ENCODE measurements at regions not wholly inside any gene's neighbourhood (a gene's known extent, or its start where the extent isn't known, plus 50 kb on each side); places are given as distances from the start of the nearest gene placed in this dataset.
"Not testable (repeated sequence)": the region's sequence is repeated elsewhere in the genome, so short reads cannot be mapped to it uniquely, and the experiment has no call there.

DNA sequence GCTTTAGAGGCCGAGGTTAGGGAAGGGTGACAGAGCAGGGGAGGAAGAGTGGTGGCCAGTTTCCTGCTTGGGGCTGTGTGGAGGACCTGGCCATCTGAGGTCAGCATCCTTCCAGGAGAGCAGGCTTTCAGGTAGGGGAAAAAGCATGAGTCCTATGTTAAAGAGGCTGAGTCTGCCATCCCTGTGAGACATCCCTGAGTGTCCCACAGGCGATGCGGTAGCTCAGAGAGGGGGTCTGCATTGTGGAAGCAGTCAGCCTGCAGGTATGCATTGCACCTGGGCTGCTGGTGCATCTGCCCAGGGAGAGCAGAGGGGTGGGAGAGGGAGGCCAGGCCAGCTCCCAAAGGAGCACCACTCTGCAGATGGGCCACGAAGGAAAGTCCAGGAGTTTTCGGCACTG is 282.1 kb upstream of the ZNF32 start:
- DNase-seq (ENCODE audit: low read depth), result peak; percentile 11

DNA sequence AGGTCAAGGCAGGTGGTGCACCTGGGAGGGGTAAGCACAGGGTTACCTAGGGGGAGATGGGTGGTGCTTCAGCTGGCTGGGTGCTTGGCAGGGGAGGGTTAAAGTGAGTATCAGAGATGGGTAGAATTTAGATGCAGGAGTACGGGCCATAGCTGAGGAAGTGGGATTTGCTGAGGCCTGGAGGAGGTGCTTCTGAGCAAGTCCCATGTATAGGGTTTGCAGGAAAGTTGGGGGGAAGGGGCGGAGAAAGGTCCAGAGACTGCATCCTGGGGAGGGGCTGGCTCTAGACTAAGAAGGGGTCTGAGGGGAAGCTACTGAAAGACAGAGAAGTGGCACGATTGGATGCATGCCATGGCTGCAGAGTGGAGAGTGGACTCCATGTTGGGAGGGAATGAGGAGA is 281.6 kb upstream of the ZNF32 start:
- DNase-seq (ENCODE audit: low read depth), result no peak

DNA sequence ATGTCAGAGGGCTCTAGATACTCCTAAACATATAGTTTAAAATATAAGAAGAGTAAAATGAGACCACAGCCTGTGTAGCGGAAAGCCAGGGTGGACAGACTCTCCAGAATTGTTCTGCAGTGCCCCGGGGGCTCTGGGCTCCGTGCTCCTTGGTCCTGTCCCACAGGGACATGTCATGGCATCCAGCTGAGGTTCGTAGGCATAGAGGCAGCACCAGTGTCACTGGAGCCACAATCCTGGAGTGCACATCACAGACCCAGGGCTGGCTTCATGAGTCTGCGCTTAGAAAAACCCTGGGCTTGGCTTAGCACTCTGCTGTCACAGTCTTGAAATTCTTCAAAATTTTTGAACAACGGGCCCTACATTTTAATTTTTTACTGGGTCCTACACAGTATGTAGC is 280.4 kb upstream of the ZNF32 start:
- DNase-seq (ENCODE audit: low read depth), result no peak

DNA sequence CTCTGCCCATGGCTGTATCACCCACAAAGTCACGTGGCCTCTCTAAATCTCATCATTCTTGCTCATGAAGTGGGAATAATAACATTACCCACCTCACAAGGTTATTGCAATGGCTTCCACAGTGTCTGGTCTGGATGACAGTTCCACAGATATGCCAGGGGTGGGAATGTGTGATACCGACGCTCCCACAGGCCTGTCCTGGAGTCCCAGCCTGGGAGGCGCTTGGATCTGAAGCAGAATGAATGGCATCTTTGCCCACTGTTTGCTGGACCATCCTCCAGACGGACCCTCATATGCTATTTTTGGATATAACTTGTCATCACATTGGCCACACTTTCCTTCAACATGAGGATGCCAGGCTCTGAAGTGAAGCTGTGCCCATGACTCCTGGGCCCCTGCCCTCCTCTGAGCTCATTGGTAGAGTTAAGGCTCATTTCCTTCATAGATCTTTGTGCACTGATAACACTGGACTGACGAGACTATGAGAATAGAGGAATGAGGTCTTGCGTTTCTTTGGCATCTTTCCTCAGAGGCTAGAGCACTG is 279.8 kb upstream of the ZNF32 start:
- DNase-seq (ENCODE audit: low read depth), result no peak

DNA sequence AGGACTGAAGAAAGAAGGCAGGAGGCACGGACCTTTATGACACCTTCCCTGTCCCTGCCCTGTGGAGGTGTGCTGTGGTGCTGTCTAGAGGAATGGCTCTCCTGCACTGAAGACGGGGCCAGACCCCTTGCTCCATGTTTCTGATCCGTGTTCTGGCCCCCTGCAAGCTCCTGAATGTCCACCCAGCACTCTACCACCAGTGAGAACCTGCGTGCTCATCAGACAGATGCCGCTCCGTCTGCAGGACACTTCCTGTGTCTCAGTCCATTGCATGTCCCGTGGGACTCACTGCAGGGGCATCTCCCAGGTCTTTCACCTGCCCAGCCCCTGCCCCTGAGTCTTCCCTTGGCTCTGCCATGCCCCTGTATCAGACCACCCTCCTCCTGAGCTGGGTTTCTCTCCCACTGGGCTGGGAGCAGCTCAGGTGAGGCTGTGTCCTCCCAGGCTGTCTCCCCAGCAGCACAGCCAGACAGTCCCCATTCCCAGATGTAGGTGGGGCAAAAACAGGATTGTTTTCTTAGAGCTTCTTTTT is 278.3 kb upstream of the ZNF32 start:
- no peak for DNase-seq (ENCODE audit: low read depth)

DNA sequence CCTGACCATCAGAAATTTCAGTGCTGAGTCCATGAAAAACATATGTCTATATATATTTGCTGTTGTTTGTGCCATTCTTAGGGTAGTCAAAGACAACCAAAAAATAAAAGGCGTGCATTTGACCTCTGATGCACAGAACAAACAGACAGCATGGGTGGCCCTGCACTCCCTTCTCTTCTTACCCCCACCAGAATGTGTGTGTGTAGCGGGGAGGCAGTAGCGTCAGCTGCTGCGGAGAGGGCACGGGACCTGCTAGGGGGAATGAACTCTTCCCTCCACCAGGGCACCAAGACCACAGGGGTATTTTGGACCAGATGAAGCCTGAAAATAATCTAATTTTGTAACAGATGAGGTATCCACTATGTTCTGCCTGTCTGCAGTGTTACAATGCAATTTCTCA is 277.7 kb upstream of the ZNF32 start:
- DNase-seq (ENCODE audit: low read depth), result no peak

DNA sequence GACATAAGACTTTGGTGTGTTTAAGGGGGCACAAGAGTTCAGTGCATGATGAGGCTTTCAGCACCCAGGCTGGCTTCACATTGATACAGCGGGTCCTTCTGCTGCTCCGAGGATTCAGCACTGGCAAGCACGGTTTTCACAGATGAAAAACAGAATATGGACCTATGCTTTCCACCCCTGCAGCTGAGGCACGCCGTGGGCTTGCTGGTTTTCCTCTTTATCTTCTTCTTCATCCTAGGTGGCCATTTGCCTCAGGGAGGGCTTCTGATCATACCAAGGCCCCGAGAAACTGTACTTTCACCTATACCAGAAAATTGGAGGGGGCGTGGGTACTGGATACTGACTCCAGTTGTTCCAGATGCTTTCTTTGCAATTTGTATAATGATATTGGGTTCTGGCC is 277.1 kb upstream of the ZNF32 start:
- DNase-seq (ENCODE audit: low read depth), result no peak

DNA sequence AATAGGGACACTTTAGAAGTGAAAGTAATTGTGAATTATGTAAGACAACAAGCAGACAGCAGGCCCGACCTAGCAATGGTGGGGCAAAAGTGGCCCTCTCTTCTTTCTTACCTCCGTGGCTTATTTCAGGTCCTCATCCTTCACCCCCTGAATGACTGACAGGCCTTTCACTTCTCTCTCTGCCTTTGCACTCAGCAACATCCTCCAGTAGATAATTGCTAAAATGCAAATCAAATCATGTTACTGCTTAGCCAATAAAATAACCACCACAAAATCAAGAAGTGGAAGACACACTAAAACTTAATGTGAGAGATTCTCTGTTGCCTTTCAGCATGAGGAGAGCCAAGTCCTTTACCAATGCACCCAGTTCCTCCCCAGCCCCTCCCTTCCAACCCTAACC is 274.6 kb upstream of the ZNF32 start:
- DNase-seq (ENCODE audit: low read depth), result no peak

DNA sequence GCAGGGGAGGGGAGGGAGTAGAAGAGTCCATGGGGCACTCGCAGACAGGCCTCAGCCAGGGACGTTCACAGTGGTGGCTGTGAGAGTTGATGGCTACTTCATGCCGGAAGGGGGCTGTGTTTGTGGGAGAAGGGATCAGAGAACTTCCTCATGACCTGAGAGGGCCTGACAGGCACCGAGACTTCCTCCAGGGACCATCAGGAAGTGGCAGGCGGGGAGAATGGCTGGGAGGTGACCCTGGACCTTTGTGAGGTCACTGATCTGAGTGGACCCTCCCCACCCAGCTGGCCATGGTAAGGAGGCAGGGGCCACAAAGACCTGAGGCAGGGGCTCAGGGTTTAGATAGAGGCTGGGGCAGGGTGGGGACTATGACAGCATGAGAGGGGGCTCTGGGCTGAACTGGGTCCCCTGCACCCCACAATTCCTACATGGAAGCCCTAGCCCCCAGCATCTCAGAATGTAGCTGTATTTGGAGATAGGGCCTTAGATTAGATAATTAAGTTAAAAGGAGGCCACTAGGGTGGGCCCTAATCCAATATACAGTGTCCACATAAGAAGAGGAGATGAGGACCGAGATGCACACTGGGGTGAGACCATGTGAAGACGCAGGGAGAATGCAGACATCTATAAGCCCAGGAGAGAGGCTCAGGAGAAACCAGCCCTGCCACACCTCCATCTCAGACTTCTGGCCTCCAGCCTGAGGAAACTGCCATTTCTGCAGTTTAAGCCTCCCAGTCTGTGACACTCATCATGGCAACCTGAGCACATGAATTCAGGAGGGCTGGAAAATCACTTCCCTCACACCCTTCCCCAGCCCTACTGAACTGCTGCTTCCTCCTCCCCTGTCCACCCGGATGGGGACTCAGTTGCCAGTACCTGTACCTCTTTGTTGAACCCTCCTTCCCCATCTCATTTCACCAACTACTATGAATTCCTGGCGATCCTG is 273.9 kb upstream of the ZNF32 start:
- no peak for DNase-seq (ENCODE audit: low read depth)

DNA sequence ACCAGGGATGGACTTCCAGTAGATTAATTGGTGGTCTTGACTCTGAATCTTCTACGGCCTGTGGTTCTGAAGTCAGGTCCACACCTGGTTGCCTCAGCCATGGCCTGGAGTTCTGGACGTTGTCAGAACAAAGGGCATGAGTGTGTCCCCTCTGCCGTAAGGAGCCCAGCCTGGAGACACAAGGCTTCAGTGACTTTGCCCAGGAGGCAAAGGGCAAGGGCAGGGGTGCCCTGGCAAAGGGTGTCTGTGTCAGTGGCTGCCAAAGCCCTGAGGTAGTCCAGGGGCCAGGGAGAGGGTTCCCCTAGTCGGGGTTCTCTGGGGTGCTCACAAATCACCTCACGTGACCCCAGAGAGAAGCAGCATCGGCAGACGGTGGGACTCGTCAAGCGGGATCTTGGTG is 273.2 kb upstream of the ZNF32 start:
- no peak for DNase-seq (ENCODE audit: low read depth)

DNA sequence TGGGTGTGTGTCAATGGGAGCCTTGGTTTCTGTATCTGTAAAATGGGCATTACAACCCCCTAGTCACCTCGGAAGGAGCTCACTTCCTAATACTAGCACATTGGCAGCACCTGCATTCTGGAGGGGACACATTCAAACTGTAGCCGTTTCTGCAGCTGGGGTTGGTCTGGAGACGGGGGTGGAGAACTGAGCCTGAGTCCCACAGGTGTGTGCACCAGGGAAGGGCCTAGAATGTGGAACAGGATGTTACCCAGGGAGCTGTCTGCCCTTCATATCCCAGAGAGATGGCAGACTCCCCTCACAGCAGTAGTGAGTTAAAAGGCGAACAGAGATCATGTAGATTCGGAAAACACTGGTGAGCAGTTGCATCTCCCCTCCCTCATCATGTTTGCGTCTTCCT is 272.8 kb upstream of the ZNF32 start:
- no peak for DNase-seq (ENCODE audit: low read depth)

DNA sequence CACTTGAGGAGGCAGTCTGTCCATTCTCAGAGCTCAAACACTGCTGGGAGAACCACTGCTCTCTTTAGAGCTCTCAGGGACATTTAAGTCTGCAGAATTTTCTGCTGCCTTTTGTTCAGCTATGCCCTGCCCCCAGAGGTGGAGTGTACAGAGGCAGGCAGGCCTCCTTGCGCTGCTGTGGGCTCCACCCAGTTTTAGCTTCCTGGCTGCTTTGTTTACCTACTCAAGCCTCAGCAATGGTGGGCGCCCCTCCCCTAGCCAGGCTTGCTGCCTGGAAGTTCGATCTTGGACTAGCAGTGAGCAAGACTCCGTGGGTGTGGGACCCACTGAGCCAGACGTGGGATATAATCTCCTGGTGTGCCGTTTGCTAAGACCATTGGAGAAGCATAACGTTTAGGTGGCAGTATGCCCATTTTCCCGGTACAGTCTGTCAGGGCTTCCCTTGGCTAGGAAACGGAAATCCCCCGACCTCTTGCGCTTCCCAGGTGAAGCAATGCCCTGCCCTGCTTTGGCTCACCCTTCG is 271.6 kb upstream of the ZNF32 start:
- not testable (repeated sequence) for DNase-seq (ENCODE audit: low read depth)

DNA sequence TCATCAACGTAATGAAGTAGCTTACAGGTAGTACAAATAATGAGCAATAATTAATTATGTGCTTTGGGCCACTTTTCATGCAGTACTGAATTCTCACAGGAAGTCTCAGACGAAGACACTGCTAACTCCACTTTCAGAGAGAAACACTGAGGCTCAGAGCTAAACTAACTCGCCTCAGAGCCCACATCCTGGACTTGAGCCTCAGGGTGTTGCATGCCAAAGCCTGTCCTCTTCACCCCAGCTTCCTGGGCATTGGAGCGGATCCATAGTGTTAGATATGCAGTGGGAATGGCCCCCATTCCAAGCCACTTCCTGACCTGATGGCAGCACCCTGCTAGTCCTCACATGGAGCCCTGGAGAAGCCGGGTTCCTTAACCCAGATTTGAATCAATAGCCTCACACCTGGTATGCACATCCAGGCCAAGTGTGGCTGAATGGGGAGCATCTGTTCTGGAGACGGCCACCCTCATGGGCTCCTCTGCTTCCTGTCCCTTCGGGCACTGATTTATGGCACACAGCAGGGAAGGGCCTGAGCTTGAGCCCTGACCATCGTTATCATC is 265.1 kb upstream of the ZNF32 start:
- DNase-seq (ENCODE audit: low read depth), result peak; percentile 38

DNA sequence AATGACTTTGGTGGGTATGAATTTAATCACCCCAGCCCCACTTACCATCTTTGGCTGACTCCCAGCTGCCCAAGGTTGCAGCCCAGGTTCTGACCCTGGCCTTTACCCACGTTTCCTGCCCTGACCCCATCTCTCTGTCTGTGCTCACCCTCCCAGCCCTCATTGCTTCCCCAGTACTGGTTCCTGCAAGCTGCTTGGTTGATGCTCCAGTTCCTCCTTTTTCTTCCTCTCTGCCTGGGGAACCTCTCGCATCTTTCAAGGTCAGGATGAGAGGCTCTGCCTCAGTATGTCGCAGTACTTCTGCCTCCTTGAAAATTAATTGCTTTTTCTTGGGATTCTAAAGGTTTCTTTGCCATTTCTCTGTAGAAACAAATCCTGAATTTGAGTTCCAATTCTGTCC is 263.8 kb upstream of the ZNF32 start:
- DNase-seq (ENCODE audit: low read depth), result no peak

DNA sequence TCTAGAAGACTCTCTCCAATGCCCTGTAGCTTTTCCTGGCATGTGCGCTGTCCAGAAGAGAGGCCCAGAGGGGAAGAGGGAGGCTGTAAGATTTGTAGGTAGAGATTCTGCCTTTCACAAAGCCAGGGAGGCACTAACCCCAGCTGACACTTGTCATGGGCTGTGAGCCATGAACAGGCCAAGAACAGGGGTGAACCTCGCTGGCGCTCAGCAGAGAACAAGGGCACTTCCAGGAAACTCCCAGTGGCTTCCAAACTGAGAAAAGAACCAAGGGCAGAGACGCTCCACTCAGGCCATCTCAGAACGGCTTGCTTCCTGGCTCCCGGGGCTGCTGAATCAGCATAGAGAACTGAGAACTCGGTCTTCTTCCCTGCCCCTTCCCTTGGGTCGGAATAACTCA is 257.8 kb upstream of the ZNF32 start:
- DNase-seq (ENCODE audit: low read depth), result no peak

DNA sequence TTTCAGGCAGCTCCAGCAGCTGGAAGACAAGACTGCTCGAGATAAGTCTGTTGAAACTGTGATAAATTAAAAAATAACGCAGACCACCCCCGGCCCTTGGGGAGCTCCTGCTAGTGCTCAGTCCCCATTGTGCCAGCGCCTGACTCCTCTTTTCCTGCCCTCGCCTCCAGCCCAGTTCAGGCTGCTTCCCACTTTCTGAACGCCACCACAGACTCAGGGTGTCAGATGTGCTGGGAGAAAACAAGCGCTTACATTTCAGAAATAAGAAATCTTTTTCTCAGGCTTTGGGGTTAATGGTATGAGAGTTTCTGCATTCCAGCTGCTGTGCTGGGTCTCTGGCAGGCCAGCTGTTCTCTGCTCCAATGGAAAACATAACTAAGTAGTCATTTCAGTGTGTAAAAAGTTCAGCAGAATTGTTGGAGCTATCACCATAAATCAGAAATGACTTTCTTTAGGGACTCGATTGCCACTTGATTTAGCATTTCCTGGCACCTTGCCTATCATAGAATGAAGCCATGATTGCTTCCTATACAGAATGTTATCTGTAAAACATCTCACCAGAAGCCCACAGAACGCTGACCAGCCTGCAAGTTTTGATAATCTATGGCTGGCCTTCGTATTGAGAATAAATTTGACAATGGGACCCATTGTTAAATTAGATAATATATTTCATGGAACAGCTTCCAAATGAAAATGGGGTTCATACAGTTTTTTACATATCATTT is 257.0 kb upstream of the ZNF32 start:
- no peak for DNase-seq (ENCODE audit: low read depth)

DNA sequence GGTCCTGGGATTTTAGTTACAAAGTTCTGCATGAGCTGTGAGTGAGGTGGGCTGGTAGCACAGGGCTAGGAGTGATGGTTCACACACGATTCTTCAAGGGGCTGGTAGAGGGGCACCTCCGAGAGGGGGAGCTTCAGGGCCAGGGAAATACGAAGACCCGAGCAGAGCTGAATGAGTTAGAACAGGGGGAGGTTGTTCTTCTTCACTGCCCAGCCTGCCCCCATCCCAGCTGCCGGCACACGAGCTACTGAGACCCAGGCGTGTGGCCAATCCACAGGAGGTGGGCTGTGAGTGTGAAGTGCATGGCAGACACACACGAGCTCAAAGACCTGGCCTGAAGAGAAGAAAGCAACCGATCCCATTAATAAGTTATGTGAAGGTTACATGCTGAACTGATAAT is 256.2 kb upstream of the ZNF32 start:
- DNase-seq (ENCODE audit: low read depth), result no peak

DNA sequence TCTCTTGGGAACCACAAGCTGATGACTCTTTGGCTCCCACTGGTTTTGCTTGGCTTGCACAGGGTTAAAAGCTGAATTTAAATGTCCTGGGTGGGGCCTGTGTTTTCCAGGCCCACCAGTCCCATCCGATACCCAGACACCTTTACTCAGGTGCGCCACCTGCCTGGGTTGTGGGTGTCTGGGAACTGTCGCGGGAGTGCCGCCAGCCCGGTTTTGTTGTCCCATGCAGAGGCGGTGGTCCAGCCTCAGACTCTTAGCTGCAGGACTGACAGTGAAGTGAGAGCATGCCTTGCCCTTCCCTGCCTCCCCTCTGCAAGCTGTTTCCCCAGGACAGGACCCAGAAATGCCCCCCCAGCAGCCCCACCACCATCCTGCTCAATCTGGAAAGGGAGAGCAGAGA is 255.6 kb upstream of the ZNF32 start:
- no peak for DNase-seq (ENCODE audit: low read depth)

DNA sequence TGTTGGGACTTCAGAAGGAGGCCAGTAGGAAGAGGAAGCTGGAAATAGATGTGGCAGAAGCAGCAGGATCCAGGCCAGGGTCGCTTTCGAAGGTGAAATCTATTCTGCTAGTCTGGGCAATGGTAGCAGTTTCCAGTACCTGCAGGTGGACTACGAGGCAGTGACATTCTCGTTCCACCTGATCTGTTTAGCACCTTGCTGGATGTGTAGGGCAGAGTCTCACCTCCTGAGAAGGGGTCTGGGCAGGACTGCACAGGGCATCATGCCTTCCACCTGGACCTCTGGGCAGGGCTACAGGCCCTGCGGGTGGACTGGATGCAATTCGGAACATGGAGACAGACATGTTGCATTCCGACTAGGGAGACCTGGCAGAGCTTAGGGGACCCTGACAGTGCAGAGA is 254.8 kb upstream of the ZNF32 start:
- no peak for DNase-seq (ENCODE audit: low read depth)

DNA sequence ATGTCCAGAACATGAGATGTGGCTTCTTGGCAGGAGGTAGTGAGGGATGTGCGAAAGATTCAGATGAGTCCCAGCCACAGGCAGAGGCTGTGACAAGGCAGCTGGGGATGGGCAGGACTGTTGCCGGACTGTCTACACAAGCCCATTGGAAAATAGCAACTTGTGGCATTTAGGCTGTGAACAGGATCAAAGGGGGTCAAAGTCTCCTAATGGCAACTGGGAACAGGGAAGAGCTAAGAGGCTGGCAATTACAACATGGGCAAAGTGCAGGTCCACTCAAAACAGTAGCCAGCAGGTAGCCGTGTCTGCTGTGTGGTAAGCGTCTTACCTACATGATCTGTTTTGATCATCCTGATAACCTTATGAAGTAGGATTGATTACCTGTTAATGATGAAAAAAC is 254.2 kb upstream of the ZNF32 start:
- DNase-seq (ENCODE audit: low read depth), result no peak

DNA sequence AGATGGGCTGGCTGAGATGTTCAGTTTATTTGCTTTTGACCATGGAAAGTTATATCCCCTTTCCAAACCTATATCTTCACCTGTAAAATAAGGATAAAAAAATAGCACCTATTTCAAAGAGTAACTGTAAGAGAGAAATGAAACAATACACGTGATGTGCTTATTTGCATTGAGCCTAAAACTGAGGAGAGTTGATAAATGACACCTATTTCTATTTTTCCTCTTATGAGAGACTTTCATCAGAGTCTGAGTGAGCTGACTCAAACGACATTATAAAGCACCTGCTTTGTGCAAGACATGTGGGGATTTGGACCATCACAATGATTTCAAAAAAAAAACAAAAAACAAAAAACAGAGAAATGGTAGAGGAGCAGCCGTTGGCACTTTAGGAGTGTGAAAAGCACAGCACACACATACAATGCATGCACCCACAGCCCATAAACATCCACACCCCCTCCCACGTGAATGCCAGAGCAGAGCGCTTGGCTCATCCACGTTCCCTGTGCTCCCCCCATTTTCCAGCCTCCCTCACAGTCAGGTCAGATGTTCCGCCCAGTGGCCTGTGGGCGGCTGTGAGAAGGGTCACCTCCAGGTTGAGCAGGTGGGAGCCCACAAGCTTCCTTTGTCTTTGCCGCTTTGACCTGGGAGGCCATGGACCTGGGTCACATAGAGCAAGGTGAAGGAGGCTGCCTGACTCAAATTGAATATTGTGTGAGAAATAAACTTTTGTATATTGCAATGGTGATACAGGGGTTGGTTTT is 253.2 kb upstream of the ZNF32 start:
- DNase-seq (ENCODE audit: low read depth), result no peak

DNA sequence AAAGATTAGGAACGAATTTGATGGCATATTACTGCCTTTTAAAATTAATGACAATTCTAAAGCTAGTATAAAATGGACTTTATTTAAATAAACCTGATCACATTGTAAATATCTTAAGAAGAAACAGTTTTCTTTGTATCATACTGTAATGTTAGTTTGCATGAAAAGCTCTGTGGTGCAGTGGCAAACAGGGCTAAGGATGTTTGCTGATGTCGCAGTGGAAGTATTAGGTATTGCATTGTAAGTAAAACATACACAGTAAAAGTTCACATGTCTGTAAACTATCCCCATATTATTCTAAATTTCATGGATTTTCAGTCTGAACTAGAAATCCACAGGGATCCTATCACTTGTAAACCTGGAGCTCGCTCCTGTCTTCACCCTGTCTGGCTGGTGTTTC is 252.6 kb upstream of the ZNF32 start:
- peak; percentile 22 for DNase-seq (ENCODE audit: low read depth)
